ENCODE measurements at regions not wholly inside any gene's neighbourhood (a gene's known extent, or its start where the extent isn't known, plus 50 kb on each side); places are given as distances from the start of the nearest gene placed in this dataset.

GRCh38 chrX:57771689-57772088 lies 91.6 kb upstream of the NLRP2B start:
- TF ChIP-seq CTCF (conservative IDR thresholded peaks at IDR 0.05; ENCODE audit: low read depth, low read length) (no peak), EZH2 (IDR thresholded peaks at IDR 0.05; ENCODE audit: borderline replicate concordance, low read depth, low read length, poor library complexity, severe bottlenecking) (no peak)
- BruUV-seq (replicated peaks) = no TSS peak
- CTCF ChIA-PET = no interaction called here

GRCh38 chrX:57752866-57753265 lies 72.8 kb upstream of the NLRP2B start:
- ChIA-PET CTCF (no interaction called here), POLR2A (ENCODE audit: low non-redundant PET) (no interaction called here)
- BruUV-seq (replicated peaks) = no TSS peak
- Histone ChIP-seq H3K4me3 (ENCODE audit: low read depth, low read length, poor library complexity, severe bottlenecking) (no peak overlapping the region), H3K27me3 (replicated peaks; ENCODE audit: insufficient read depth, low read depth, low read length, poor library complexity) (no peaks in the 10 kb centered on the region), H3K27ac (ENCODE audit: low read depth, low read length, poor library complexity, severe bottlenecking) (no peak overlapping the region), H3K36me3 (ENCODE audit: insufficient read depth, low read length, poor library complexity, severe bottlenecking) (no peaks in the 10 kb centered on the region), H3K9me3 (ENCODE audit: low read depth, low read length, poor library complexity, severe bottlenecking) (peaks cover 5% of the 10 kb centered on the region), H3K4me1 (ENCODE audit: insufficient read depth, low read length, poor library complexity, severe bottlenecking) (no peaks in the 10 kb centered on the region)
- intact Hi-C loops (cut with micrococcal nuclease; ENCODE audit: unreplicated experiment) = no loop called here
- TF ChIP-seq CTCF (conservative IDR thresholded peaks at IDR 0.05; ENCODE audit: low read depth, low read length) (no peak), EZH2 (IDR thresholded peaks at IDR 0.05; ENCODE audit: borderline replicate concordance, low read depth, low read length, poor library complexity, severe bottlenecking) (no peak)
- no peak for DNase-seq (ENCODE audit: low spot score)

More at GRCh38 chrX:57771689-57772088, 91.6 kb upstream of the NLRP2B start:
- H3K27me3 ChIP-seq (replicated peaks; ENCODE audit: insufficient read depth, low read depth, low read length, poor library complexity) = no peaks in the 10 kb centered on the region
- H3K36me3 ChIP-seq (ENCODE audit: insufficient read depth, low read length, poor library complexity, severe bottlenecking) = no peaks in the 10 kb centered on the region
- intact Hi-C loops (cut with micrococcal nuclease; ENCODE audit: unreplicated experiment) = no loop called here
- no peak overlapping the region for H3K27ac ChIP-seq (ENCODE audit: low read depth, low read length, poor library complexity, severe bottlenecking)
- POLR2A ChIA-PET (ENCODE audit: low non-redundant PET) = no interaction called here
- no peak for DNase-seq (ENCODE audit: low spot score)
- peaks cover 8% of the 10 kb centered on the region for H3K9me3 ChIP-seq (ENCODE audit: low read depth, low read length, poor library complexity, severe bottlenecking)
- no peaks in the 10 kb centered on the region for H3K4me1 ChIP-seq (ENCODE audit: insufficient read depth, low read length, poor library complexity, severe bottlenecking)
- no peak overlapping the region for H3K4me3 ChIP-seq (ENCODE audit: low read depth, low read length, poor library complexity, severe bottlenecking)

DNA sequence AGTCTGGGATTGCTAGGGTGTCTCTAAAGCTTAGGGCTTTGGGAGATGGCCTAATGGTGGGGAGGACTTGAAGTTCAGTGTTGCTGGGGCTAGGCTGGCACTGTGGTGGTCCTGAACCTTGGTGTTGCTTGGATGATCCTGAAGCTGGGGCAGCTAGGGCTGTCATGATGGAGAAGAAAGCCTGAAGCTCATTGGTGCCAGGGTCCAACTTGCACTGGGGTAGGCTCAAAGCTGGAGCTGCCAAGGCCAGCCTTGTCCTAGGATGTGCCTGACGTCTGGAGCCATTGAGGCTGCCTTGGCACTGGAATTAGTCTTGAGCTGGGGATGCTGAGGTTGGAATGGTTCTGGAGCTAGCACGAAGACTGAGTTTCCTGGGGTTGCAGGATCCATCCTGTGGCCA lies 61.0 kb upstream of the NLRP2B start:
- CTCF ChIA-PET = no interaction called here
- H3K4me1 ChIP-seq (ENCODE audit: insufficient read depth, low read length, poor library complexity, severe bottlenecking) = no peaks in the 10 kb centered on the region
- DNase-seq (ENCODE audit: low spot score) = no peak
- H3K27ac ChIP-seq (ENCODE audit: low read depth, low read length, poor library complexity, severe bottlenecking) = no peak overlapping the region
- no peaks in the 10 kb centered on the region for H3K36me3 ChIP-seq (ENCODE audit: insufficient read depth, low read length, poor library complexity, severe bottlenecking)
- POLR2A ChIA-PET (ENCODE audit: low non-redundant PET) = no interaction called here
- H3K27me3 ChIP-seq (replicated peaks; ENCODE audit: insufficient read depth, low read depth, low read length, poor library complexity) = no peaks in the 10 kb centered on the region
- H3K4me3 ChIP-seq (ENCODE audit: low read depth, low read length, poor library complexity, severe bottlenecking) = no peak overlapping the region
- intact Hi-C loops (cut with micrococcal nuclease; ENCODE audit: unreplicated experiment) = no loop called here
- TF ChIP-seq EZH2 (IDR thresholded peaks at IDR 0.05; ENCODE audit: borderline replicate concordance, low read depth, low read length, poor library complexity, severe bottlenecking) = no peak
- TF ChIP-seq CTCF (conservative IDR thresholded peaks at IDR 0.05; ENCODE audit: low read depth, low read length) = no peak
- no TSS peak for BruUV-seq (replicated peaks)
- H3K9me3 ChIP-seq (ENCODE audit: low read depth, low read length, poor library complexity, severe bottlenecking) = peaks cover 10% of the 10 kb centered on the region
